ENCODE measurements at regions not wholly inside any gene's neighbourhood (a gene's known extent, or its start where the extent isn't known, plus 50 kb on each side); places are given as distances from the start of the nearest gene placed in this dataset.

DNA sequence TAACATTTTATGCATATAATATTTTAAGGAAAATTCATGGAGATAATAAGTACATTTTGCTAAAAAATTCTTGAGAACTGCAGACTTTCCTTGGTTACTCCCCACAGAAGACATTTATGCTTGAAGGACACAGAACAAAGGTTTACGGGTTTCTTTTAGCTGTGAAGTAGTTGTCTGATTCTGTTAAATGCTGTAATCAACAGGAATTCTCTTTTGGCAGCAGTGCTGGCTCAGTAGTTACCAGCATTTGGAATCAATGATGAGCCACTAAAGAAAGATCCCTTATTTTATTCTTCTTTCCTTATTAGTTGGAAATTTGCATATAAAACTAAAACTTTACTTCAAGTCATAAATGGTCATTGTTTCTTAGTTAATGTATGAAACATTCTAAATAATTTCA, 199.3 kb upstream of the FAT4 start:
- no peak for TF ChIP-seq SIN3A (IDR thresholded peaks at IDR 0.05; ENCODE audit: borderline replicate concordance, insufficient read depth, low read length)
- TF ChIP-seq TAF1 (IDR thresholded peaks at IDR 0.05; ENCODE audit: borderline replicate concordance, insufficient read depth, low read length) = no peak
- TF ChIP-seq REST (IDR thresholded peaks at IDR 0.05; ENCODE audit: insufficient read depth in 1 of 2, low read depth in 2 of 2, low read length in 2 of 2) = no peak
- TF ChIP-seq FOXP2 (optimal IDR thresholded peaks at IDR 0.05; ENCODE audit: borderline replicate concordance, extremely low read depth, extremely low read length, insufficient read depth) = no peak
- TF ChIP-seq POLR2AphosphoS5 (IDR thresholded peaks at IDR 0.05; ENCODE audit: low read depth, low read length) = no peak

DNA sequence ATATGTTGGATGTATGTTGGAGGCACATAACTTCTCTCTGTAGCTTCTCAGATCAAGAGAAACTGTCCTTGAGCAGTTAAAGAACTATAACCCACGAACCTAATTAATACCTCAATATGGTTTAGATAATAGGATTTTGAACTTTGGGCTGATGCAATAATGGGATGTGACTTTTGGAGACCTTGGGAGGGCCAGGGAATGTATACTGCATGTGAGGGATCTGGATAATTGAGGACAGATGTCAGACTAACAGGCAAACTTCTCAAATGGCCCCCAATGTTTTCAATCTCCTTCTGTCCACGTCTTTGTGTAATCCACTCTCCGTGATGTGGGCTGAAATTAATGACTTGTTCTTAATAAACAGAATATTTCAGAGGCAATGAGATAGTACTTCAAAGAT, 202.2 kb upstream of the FAT4 start:
- TF ChIP-seq REST (IDR thresholded peaks at IDR 0.05; ENCODE audit: insufficient read depth in 1 of 2, low read depth in 2 of 2, low read length in 2 of 2) (no peak), POLR2AphosphoS5 (IDR thresholded peaks at IDR 0.05; ENCODE audit: low read depth, low read length) (no peak), SIN3A (IDR thresholded peaks at IDR 0.05; ENCODE audit: borderline replicate concordance, insufficient read depth, low read length) (no peak), FOXP2 (optimal IDR thresholded peaks at IDR 0.05; ENCODE audit: borderline replicate concordance, extremely low read depth, extremely low read length, insufficient read depth) (no peak), TAF1 (IDR thresholded peaks at IDR 0.05; ENCODE audit: borderline replicate concordance, insufficient read depth, low read length) (no peak)

DNA sequence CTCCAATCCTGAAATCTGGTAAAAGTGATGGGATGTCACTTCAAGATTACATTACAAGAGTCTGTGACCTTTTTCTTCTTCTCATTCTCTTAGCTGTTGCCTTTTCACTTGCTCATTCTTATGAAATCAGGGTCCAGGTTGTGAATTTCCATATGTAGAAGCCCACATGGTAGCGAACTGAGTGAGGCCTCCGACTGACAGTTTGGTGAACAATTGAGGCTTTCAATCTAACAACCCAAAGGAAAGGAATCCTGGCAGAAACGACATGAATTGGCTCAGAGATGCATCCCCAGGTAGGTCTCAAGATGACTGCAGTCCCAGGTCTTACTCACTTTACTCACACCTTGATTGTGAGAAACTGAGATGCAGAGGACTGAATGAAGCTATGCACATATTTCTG, 203.4 kb upstream of the FAT4 start:
- TF ChIP-seq FOXP2 (optimal IDR thresholded peaks at IDR 0.05; ENCODE audit: borderline replicate concordance, extremely low read depth, extremely low read length, insufficient read depth) (no peak), TAF1 (IDR thresholded peaks at IDR 0.05; ENCODE audit: borderline replicate concordance, insufficient read depth, low read length) (no peak), SIN3A (IDR thresholded peaks at IDR 0.05; ENCODE audit: borderline replicate concordance, insufficient read depth, low read length) (no peak), POLR2AphosphoS5 (IDR thresholded peaks at IDR 0.05; ENCODE audit: low read depth, low read length) (no peak), REST (IDR thresholded peaks at IDR 0.05; ENCODE audit: insufficient read depth in 1 of 2, low read depth in 2 of 2, low read length in 2 of 2) (no peak)

- TF ChIP-seq TAF1 (IDR thresholded peaks at IDR 0.05; ENCODE audit: borderline replicate concordance, insufficient read depth, low read length) (no peak), REST (IDR thresholded peaks at IDR 0.05; ENCODE audit: insufficient read depth in 1 of 2, low read depth in 2 of 2, low read length in 2 of 2) (no peak), FOXP2 (optimal IDR thresholded peaks at IDR 0.05; ENCODE audit: borderline replicate concordance, extremely low read depth, extremely low read length, insufficient read depth) (no peak), POLR2AphosphoS5 (IDR thresholded peaks at IDR 0.05; ENCODE audit: low read depth, low read length) (no peak), SIN3A (IDR thresholded peaks at IDR 0.05; ENCODE audit: borderline replicate concordance, insufficient read depth, low read length) (no peak)
These were observed 209.2 kb upstream of the FAT4 start for GRCh38 chr4:125105561-125105960.

DNA sequence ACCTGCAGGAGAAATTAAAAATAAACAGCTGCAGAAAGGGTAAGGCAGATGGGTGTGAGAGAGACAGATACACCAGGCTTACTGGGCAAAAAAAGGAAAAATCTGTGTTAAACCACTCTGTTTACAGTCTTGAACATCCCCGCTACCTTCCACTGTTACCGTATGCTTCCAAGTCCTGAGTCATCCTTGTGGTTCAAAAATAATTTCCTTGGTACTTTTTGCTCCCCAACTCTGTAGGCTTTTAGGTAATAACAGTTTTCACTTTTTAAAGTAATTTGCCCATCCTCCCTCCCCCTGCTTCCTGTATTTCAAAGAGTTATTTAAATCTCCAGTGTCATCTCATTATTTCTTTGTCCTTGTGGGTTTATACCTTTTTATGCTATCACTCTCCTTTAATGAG, 210.1 kb upstream of the FAT4 start:
- TF ChIP-seq SIN3A (IDR thresholded peaks at IDR 0.05; ENCODE audit: borderline replicate concordance, insufficient read depth, low read length) (no peak), TAF1 (IDR thresholded peaks at IDR 0.05; ENCODE audit: borderline replicate concordance, insufficient read depth, low read length) (no peak), FOXP2 (optimal IDR thresholded peaks at IDR 0.05; ENCODE audit: borderline replicate concordance, extremely low read depth, extremely low read length, insufficient read depth) (no peak), REST (IDR thresholded peaks at IDR 0.05; ENCODE audit: insufficient read depth in 1 of 2, low read depth in 2 of 2, low read length in 2 of 2) (no peak), POLR2AphosphoS5 (IDR thresholded peaks at IDR 0.05; ENCODE audit: low read depth, low read length) (no peak)
